ENCODE measurements at regions not wholly inside any gene's neighbourhood (a gene's known extent, or its start where the extent isn't known, plus 50 kb on each side); places are given as distances from the start of the nearest gene placed in this dataset.
"Not testable (repeated sequence)": the region's sequence is repeated elsewhere in the genome, so short reads cannot be mapped to it uniquely, and the experiment has no call there.

DNA sequence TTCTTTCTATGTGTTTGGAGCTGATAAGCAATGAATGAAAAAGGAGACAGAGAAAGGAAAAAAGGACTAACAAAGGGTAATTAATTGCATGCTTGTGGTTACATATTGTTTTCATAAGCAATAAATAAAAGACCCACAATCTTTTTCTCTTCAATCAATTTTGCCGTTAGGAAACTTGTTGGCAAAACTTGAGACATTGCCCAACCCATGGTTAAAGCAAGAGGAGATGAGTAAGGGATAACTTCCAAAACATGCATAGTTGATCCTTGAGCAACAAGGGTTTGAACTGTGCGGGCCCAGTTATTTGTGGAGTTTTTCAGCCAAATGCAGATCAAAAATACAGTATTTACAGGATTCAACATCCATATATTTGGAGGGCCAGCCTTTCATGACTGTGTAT, 572.4 kb downstream of the AMY1C start:
- Histone ChIP-seq H3K27me3 (no peaks in the 10 kb centered on the region), H2AFZ (replicated peaks) (no peak overlapping the region), H3K79me2 (ENCODE audit: low read depth) (no peaks in the 10 kb centered on the region), H3K4me1 (no peaks in the 10 kb centered on the region), H3F3A (ENCODE audit: low read depth) (no peaks in the 10 kb centered on the region), H3K27ac (no peak overlapping the region), H3K4me2 (no peak overlapping the region), H4K20me1 (ENCODE audit: low read depth) (no peaks in the 10 kb centered on the region), H3K9me3 (ENCODE audit: low read depth) (peaks cover 3% of the 10 kb centered on the region), H3K36me3 (peaks cover 4% of the 10 kb centered on the region), H3K4me3 (no peak overlapping the region), H3K9ac (no peak overlapping the region)
- TF ChIP-seq, protein P1, sequence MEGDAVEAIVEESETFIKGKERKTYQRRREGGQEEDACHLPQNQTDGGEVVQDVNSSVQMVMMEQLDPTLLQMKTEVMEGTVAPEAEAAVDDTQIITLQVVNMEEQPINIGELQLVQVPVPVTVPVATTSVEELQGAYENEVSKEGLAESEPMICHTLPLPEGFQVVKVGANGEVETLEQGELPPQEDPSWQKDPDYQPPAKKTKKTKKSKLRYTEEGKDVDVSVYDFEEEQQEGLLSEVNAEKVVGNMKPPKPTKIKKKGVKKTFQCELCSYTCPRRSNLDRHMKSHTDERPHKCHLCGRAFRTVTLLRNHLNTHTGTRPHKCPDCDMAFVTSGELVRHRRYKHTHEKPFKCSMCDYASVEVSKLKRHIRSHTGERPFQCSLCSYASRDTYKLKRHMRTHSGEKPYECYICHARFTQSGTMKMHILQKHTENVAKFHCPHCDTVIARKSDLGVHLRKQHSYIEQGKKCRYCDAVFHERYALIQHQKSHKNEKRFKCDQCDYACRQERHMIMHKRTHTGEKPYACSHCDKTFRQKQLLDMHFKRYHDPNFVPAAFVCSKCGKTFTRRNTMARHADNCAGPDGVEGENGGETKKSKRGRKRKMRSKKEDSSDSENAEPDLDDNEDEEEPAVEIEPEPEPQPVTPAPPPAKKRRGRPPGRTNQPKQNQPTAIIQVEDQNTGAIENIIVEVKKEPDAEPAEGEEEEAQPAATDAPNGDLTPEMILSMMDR (IDR thresholded peaks at IDR 0.05): no peak
- TF ChIP-seq EZH2 (IDR thresholded peaks at IDR 0.05) (no peak), EZH2phosphoT487 (IDR thresholded peaks at IDR 0.05) (no peak)
- DNase-seq (ENCODE audit: low spot score): no peak
- Mint-ChIP-seq H3K27me3 (ENCODE audit: insufficient read depth, low read depth) (no peaks in the 10 kb centered on the region), H3K36me3 (no peaks in the 10 kb centered on the region), H3K9me3 (no peaks in the 10 kb centered on the region), H3K4me1 (no peaks in the 10 kb centered on the region), H3K4me3 (no peak overlapping the region), H3K27ac (no peak overlapping the region)

DNA sequence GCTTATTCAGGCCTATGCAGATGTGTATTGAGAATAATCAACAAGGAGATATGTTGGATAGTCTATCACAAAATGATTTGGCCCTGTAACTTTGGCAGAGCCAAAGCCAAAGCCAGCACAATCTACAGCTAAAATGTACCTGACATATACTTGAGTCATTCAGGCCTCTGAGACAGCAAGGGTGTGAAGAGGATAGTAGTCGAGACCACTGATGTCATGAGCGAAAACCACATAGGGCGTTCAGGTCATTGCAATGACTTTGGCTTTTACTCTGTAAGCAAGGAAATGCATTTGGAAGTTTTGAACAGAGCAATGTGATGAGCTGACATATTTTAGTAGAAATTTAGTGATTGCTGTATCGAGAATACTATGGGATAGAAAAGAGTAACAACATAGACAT, 579.6 kb downstream of the AMY1C start:
- Mint-ChIP-seq H3K36me3 (no peaks in the 10 kb centered on the region), H3K27me3 (ENCODE audit: insufficient read depth, low read depth) (no peaks in the 10 kb centered on the region), H3K27ac (no peak overlapping the region), H3K9me3 (no peaks in the 10 kb centered on the region), H3K4me3 (no peak overlapping the region), H3K4me1 (no peaks in the 10 kb centered on the region)
- Histone ChIP-seq H3K4me3 (no peak overlapping the region), H3F3A (ENCODE audit: low read depth) (no peaks in the 10 kb centered on the region), H4K20me1 (ENCODE audit: low read depth) (no peaks in the 10 kb centered on the region), H3K4me1 (no peaks in the 10 kb centered on the region), H3K9me3 (ENCODE audit: low read depth) (peaks cover 3% of the 10 kb centered on the region), H3K79me2 (ENCODE audit: low read depth) (no peaks in the 10 kb centered on the region), H3K4me2 (no peak overlapping the region), H3K27me3 (no peaks in the 10 kb centered on the region), H3K27ac (no peak overlapping the region), H3K36me3 (peaks cover 4% of the 10 kb centered on the region), H3K9ac (no peak overlapping the region), H2AFZ (replicated peaks) (no peak overlapping the region)
- no peak for DNase-seq (ENCODE audit: low spot score)
- TF ChIP-seq EZH2 (IDR thresholded peaks at IDR 0.05): no peak
- TF ChIP-seq, protein P1 (IDR thresholded peaks at IDR 0.05): no peak
- TF ChIP-seq EZH2phosphoT487 (IDR thresholded peaks at IDR 0.05): no peak

- Mint-ChIP-seq H3K27me3 (ENCODE audit: insufficient read depth, low read depth) (peaks cover 2% of the 10 kb centered on the region), H3K36me3 (no peaks in the 10 kb centered on the region), H3K4me1 (no peaks in the 10 kb centered on the region), H3K27ac (no peak overlapping the region), H3K9me3 (no peaks in the 10 kb centered on the region), H3K4me3 (no peak overlapping the region)
- no peaks in the 10 kb centered on the region for H3K27me3 ChIP-seq
- DNase-seq (ENCODE audit: low spot score): no peak
- no peaks in the 10 kb centered on the region for H3K4me1 ChIP-seq
- no peak overlapping the region for H3K9ac ChIP-seq
- no peak overlapping the region for H3K4me2 ChIP-seq
- H2AFZ ChIP-seq (replicated peaks): no peak overlapping the region
- H3K9me3 ChIP-seq (ENCODE audit: low read depth): no peaks in the 10 kb centered on the region
- H3F3A ChIP-seq (ENCODE audit: low read depth): no peaks in the 10 kb centered on the region
- no peaks in the 10 kb centered on the region for H3K79me2 ChIP-seq (ENCODE audit: low read depth)
- H3K4me3 ChIP-seq: no peak overlapping the region
- no peak overlapping the region for H3K27ac ChIP-seq
- H4K20me1 ChIP-seq (ENCODE audit: low read depth): no peaks in the 10 kb centered on the region
- H3K36me3 ChIP-seq: no peaks in the 10 kb centered on the region
- TF ChIP-seq EZH2 (IDR thresholded peaks at IDR 0.05): no peak
- no peak for TF ChIP-seq EZH2phosphoT487 (IDR thresholded peaks at IDR 0.05)
- TF ChIP-seq, protein P1 (IDR thresholded peaks at IDR 0.05): no peak
Observed at GRCh38 chr1:104331763-104332162, 582.1 kb downstream of the AMY1C start.

GRCh38 chr1:104337927-104338326, 588.2 kb downstream of the AMY1C start:
- H3K9me3 ChIP-seq (ENCODE audit: low read depth); H3K4me1 Mint-ChIP-seq; H3K36me3 Mint-ChIP-seq; H3K27me3 ChIP-seq; H3K27ac Mint-ChIP-seq; H3K9ac ChIP-seq; H3K4me3 Mint-ChIP-seq; H3K79me2 ChIP-seq (ENCODE audit: low read depth); H4K20me1 ChIP-seq (ENCODE audit: low read depth); H3K4me3 ChIP-seq; H3F3A ChIP-seq (ENCODE audit: low read depth); H3K4me1 ChIP-seq; H2AFZ ChIP-seq (replicated peaks); H3K4me2 ChIP-seq; H3K27ac ChIP-seq; H3K9me3 Mint-ChIP-seq; DNase-seq (ENCODE audit: low spot score); H3K27me3 Mint-ChIP-seq (ENCODE audit: insufficient read depth, low read depth); H3K36me3 ChIP-seq: not testable (repeated sequence)
